Left renal cortex interstitium (tissue), 4 donors: ENCODE measurements at regions not wholly inside any gene's neighbourhood (a gene's known extent, or its start where the extent isn't known, plus 50 kb on each side); places are given as distances from the start of the nearest gene placed in this dataset.
A peak's percentile ranks its signal among the peaks of the same experiment; 100 is the strongest.
"Not testable (repeated sequence)": the region's sequence is repeated elsewhere in the genome, so short reads cannot be mapped to it uniquely, and the experiment has no call there.

Experiments
- DNase-seq, 4 donors: peaks; one replicate each; pipeline ENCODE4 v3.0.0-alpha.2; 2013; ENCODE audit warnings: low read depth in 4 of 4, low spot score in 2 of 4, missing footprints in 1 of 4

GRCh38 chr11:13128354-13128753 lies 119.2 kb downstream of the RASSF10 start:
- DNase-seq: no peak

GRCh38 chr11:13134066-13134465 lies 125.0 kb downstream of the RASSF10 start:
- no peak for DNase-seq

- no peak for DNase-seq
These were observed 125.8 kb downstream of the RASSF10 start for GRCh38 chr11:13134886-13135285.

GRCh38 chr11:13135385-13136271 lies 126.5 kb downstream of the RASSF10 start:
- DNase-seq: peak in 1 of 4 donors; percentile 59

- no peak for DNase-seq
These were observed 127.1 kb downstream of the RASSF10 start for GRCh38 chr11:13136272-13136596.

- no peak for DNase-seq
These were observed 128.8 kb downstream of the RASSF10 start for GRCh38 chr11:13137844-13138301.

GRCh38 chr11:13139085-13139484 lies 130.0 kb downstream of the RASSF10 start:
- DNase-seq: not testable (repeated sequence)

- peak in 1 of 4 donors; percentile 48 for DNase-seq
These were observed 131.1 kb downstream of the RASSF10 start for GRCh38 chr11:13140028-13140870.

- DNase-seq: no peak
These were observed 131.9 kb downstream of the RASSF10 start for GRCh38 chr11:13140873-13141655.

- DNase-seq: no peak
These were observed 132.9 kb downstream of the RASSF10 start for GRCh38 chr11:13141731-13142709.

GRCh38 chr11:13143486-13144297 lies 133.9 kb upstream of the BMAL1 start:
- no peak for DNase-seq

GRCh38 chr11:13145461-13145860 lies 132.1 kb upstream of the BMAL1 start:
- no peak for DNase-seq

- no peak for DNase-seq
These were observed 127.6 kb upstream of the BMAL1 start for GRCh38 chr11:13149991-13150390.

- no peak for DNase-seq
These were observed 127.1 kb upstream of the BMAL1 start for GRCh38 chr11:13150487-13150886.

GRCh38 chr11:13152264-13152663 lies 125.3 kb upstream of the BMAL1 start:
- DNase-seq: no peak

GRCh38 chr11:13152736-13153541 lies 124.7 kb upstream of the BMAL1 start:
- DNase-seq: no peak

GRCh38 chr11:13154374-13154773 lies 123.2 kb upstream of the BMAL1 start:
- DNase-seq: not testable (repeated sequence)

GRCh38 chr11:13160346-13160745 lies 117.2 kb upstream of the BMAL1 start:
- no peak for DNase-seq
